Right renal pelvis (tissue), 4 donors: ENCODE measurements at regions not wholly inside any gene's neighbourhood (a gene's known extent, or its start where the extent isn't known, plus 50 kb on each side); places are given as distances from the start of the nearest gene placed in this dataset.
"Not testable (repeated sequence)": the region's sequence is repeated elsewhere in the genome, so short reads cannot be mapped to it uniquely, and the experiment has no call there.

Experiments used
- DNase-seq, 4 donors: peaks; one replicate each; pipeline ENCODE4 v3.0.0-alpha.2; 2013; ENCODE audit warnings: low read depth in 4 of 4, low spot score in 3 of 4, missing footprints in 1 of 4

DNA sequence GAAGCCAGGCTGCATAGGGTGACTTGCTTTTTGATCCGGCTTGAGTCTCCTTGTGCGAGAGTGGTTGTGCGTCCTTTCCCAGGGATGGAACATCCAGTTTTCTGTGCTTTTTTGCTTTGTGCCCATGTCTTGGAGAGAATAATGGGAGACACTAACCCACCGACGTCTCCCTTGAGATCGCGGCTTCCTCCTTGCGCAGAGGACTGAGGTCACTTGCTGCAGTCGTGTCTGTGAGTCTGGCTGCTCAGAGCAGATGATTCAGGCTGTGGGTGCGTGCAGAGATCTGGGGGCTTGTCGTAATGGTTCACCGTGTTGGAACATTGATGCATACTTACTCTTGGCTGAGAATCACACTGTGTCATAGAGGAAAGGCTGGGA, 164.5 kb upstream of the CACNA1E start:
- DNase-seq: no peak

DNA sequence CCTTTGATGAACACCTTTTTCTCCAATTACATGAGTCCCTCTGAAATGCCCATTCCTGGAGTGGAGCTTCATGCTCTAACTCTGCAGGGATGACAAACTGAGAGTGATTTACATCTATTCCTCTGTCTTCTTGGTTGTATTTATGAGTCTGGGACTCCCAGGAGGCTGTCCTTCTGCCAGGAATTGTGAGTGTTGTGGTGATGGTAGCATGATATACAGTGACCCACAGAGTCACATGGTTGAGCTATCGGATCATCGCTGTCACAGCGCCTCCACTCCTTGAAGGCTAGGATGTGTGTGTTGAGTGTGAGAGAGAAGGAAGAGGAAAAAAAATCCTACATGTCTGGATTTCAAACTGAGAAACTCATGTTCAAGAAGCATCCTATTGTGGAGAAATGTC, 163.4 kb upstream of the CACNA1E start:
- no peak for DNase-seq

DNA sequence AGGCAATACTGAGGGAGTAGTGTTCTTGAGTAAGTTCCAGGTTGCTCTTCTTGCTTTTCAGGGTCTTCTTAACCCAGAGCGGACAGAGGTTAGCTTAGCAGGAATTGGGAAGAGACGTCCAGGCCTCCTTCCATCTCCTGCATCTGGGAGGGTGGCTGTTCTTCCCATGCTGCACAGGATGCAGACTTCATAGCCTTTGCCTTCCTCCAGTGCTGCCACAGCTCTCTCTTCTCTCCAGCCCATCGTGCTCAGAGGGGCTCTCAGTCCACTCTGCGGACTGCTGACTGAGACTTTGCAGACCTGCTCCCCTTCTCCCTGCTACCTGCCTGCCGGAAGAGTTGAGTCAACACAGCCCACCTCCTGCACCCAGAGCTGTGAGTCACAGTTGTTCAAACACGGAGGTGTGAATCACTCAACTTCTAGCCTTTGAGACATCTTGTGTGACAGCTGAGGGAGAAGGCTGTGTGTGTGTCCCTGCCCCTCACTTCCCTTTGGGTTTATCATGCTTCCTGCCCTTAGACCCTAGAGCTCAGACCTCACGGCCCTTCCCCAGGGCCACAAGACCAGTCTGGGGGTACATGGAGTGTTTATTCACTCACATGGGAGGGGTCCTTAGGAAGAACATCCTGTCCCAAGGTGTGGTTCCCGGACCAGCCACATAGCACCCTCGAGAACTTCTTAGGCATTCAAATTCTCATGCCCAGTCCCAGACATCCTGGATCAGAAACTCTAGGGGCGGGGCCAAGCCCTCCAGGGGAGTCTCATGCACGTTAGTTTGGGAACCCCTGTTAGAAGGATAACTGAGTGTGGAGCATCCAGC, 158.3 kb upstream of the CACNA1E start:
- no peak for DNase-seq

GRCh38 chr1:181325765-181326164, 157.6 kb upstream of the CACNA1E start:
- DNase-seq: not testable (repeated sequence)

DNA sequence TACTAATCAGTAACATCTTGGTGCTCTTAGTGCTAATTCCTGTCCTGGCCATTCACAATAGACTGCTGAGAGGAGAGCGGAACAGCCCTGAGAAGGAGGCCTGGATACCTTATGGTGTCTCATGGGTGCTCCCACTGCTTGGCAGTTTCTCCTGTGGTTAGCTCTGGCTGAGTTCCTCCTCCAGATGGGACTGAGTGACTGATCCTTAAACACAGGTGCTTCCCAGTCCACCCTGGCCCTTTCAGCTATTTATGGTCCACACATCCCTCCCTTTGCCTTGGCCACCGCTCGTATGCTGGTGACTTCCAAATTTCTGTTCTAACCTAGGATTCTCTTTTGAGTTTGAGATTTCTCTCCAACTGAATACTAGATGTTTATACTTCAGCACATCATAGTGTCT, 157.0 kb upstream of the CACNA1E start:
- DNase-seq: no peak

- no peak for DNase-seq
Observed at GRCh38 chr1:181327796-181328195, 155.5 kb upstream of the CACNA1E start.

DNA sequence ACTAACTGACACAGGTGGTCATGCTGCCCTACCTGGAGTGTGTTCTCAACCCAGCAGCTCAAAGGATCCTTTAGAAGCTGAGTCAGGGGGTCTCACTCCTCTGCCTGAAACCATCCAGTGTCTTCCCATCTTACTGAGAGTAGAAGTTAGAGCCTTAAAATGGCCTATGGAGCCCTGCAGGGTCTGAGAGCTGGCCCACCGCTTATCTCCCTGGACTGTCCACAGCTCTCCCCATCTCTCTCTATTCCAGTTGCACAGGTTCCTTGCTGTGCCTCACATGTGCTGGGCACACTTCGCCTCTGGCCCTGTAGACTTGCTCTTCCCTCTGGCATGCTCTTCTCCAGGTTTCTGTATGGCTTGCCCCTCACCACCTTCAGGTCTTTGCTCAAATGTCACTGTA, 148.6 kb upstream of the CACNA1E start:
- no peak for DNase-seq

- DNase-seq: no peak
Observed at GRCh38 chr1:181335631-181336030, 147.7 kb upstream of the CACNA1E start.

DNA sequence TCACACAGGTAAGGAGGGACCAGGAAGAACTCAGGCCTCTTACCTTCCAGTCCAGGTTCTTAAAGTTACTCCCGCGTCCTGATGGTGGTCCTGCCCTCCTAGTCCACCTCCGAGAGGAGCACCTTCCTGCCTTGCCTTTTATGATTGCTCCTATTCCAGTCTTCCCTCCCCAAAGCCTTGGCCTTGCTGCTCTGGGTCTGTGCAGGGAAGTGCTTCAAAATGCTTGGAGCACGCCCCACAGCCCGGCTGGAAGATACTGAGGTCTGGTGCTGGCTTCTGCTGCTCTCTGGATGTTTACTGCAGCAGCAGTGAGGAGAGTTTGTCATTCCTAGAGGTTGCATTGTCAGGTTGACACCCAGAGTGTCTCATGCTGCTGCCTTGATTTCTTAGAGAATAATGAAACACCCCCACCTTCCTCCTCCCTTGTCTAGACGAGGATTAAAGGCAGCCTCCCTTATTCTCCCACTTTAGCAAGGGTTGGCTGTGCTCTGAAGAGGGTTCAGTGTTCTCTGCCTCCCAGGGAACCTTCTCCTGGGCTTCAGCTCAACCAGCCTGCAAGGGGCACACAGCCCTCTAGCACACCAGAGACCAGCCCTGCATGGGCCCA, 142.2 kb upstream of the CACNA1E start:
- no peak for DNase-seq

DNA sequence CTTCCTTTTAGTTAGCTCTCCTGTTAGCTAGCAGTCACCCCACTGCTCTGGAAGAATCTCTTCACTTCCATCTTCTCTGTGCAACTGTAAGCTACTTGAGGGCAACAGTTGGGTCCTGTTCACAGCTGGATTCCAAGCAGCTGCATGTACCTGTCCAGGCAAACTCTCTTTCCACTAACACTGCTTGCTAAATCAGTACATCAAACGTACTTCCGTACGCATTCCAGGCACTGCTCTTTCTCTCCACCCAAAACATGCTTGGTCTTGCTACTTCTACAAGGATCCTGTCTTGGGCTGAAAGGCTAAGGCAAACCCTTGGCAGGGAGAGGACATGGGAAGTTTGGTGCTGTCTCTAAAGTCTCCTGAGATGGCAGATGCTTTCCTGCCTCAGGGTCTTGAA, 139.2 kb upstream of the CACNA1E start:
- no peak for DNase-seq

GRCh38 chr1:181345146-181345545, 138.2 kb upstream of the CACNA1E start:
- DNase-seq: no peak

GRCh38 chr1:181347495-181348390, 135.6 kb upstream of the CACNA1E start:
- no peak for DNase-seq

DNA sequence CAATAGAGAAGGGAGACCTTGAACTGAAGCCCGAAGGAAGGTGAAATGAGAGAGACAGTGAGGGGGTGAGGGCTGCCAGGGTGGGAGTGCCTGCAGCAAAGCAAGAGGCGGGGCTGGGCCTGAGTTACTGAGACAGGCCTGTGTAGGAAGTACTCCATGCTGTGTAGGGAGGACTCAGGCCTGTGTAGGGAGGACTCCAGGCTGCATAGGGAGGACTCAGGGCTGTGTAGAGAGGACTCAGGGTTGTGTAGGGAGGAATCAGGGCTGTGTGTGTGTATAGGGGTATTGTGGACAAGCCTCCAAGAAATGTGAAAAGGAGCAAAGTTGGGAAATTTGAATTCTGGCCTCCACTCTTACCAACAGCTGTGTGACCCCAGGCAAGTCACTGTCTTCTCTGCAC, 133.8 kb upstream of the CACNA1E start:
- no peak for DNase-seq

DNA sequence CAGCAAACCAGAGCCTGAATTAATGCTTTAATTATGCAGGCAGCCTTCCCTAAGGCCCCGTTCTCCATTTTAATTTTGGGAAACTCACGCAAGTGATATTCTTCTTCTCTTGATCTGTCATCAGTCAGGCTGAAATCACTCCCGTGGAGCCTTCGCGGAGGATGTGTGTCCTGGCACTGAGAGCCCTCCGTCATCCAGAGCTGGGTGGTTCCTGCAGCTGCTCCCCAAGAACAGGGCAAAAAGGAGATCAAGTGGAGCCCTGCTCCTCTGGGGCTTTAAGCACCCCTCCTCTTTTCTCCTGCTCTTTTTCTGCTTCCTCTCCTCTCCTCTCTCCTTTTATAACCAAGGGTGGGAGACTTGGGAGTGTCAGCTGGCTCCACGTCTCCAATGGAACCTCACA, 133.2 kb upstream of the CACNA1E start:
- no peak for DNase-seq

DNA sequence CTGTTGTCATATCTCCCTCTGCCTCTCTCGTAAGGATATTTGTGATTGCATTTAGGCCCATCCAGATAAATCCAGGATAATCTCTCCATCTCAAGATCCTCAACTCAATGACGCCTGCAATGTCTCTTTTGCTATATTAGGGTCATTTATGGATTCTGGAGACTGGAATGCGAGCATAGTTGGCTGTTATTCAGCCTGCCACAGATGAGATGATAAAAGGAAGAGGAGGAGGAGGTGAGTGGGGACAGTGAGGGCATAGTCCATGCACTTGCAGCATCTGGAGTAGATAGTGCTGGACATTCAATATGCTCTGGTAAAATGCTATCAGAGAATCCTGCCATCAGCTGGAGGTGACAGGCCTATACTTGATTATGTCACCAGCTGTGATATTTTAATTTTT, 131.6 kb upstream of the CACNA1E start:
- DNase-seq: no peak

DNA sequence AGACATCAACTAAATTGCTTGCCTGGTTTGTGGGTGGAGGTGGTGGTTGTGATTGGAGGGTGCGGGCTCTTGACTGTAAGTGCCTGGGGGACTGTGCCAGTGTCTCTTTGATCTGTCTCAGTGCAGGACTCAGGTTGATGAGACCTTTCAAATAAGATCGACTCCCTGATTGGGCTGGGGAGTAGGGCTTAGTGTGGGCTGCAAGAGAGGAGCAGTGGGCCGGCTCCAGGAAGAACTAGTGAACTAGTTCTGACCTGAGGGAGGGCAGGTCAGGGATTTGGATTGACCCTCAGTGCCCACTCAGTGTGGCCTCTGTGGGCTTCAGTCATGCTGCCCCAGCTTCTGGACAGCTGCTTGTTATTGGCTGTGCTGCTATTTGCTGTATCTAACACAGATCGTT, 130.6 kb upstream of the CACNA1E start:
- DNase-seq: no peak

DNA sequence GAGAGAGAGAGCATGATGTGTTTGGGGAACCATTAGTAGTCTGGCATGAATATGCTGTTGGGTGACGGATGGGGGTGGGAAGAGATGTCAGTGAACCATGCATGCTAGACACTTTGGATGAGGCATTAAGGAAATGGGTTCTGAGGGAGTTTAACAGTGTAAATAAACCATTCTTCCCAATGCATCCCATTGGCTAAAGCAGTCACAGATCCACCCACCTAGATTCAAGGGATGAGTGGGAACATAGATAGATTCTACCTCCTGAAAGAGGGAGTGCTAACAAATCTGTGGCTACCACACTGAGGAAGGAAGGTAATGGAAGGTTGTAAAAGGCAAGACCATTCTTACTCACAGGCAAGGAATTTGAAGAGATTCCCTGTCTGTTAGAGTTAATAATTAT, 129.8 kb upstream of the CACNA1E start:
- DNase-seq: peak in 2 of 4 donors; percentile 1 to 6

DNA sequence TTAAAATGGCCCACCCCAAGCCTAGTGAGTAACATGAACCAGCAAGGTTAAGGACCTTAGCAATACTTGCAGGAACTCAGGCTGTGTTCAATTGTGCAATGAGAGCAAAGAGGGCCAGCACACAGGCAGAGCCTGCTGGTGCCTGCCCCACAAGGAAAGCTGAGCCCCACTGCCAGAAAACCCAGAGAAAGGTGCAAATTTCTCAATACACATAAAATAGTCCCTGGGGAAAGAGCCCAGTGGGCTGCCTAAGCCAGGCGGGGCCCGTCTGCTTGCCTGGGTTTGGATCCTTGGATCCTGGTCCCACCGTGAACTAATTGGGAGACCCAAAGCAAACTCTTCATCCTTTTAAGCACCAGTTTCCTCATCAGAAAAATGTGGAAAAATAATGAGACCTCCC, 128.5 kb upstream of the CACNA1E start:
- DNase-seq: no peak

GRCh38 chr1:181356505-181357340, 126.6 kb upstream of the CACNA1E start:
- no peak for DNase-seq

DNA sequence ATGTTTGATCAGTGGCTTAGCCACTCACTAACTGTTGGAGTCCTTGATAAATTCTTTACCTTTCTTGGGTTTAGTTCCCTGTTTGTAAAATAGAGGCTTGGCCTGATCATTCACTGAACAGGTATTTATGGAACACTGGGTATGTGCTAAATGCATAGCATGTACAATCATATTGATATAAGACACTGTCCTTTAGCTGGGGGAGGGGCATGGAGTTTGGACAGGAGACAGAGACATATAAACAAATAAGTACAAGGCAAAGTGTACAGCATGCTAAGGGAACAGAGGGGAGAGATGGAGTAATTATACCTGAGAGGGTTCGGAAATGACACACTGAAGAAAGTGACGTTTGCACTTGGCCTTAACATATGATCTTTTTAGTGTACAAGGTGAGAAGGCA, 124.3 kb upstream of the CACNA1E start:
- DNase-seq: no peak

DNA sequence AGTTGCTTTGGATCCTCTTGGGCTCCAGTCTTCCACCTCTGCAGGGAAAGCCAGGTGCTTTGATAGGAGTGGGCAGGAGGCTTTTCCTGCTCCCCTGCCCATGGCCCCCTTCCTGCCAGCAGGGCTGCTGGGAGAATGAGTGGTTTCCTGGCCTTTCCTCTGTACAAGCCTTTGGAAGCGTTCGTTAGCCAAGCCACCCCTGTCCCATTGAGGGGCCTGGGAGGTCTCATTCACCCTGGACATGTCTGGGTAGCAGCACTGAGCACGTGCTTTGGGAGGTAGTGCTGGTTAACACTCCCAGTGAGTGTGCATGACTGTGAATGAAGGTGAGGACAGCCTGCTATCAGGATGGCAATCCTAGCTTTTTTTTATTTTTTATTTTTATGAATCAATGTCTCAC, 118.5 kb upstream of the CACNA1E start:
- no peak for DNase-seq
